ENCODE measurements at regions not wholly inside any gene's neighbourhood (a gene's known extent, or its start where the extent isn't known, plus 50 kb on each side); places are given as distances from the start of the nearest gene placed in this dataset.
"Not testable (repeated sequence)": the region's sequence is repeated elsewhere in the genome, so short reads cannot be mapped to it uniquely, and the experiment has no call there.

DNA sequence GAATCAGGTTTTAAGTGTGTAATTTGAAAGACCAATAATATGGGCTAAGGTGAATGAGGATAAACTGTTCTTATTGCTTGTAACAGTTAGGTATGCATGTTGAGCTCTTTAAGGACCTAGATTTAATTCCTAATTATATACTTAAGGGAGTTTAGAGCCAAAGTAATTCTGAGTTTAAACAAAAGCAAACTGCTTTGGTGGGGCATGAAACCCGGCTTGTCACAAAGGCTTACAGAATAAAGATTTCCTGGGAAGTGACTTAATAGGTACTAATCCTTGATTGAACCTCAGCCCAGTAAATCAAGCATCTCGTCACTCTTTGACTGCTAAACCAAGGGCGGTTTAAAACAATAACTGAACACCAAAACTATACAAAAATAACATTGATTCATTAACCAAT is 1324.2 kb downstream of the RPA4 start:
- Histone ChIP-seq H3K4me3 (no peak overlapping the region), H3K4me1 (no peaks in the 10 kb centered on the region), H3K27me3 (no peaks in the 10 kb centered on the region), H3K36me3 (no peaks in the 10 kb centered on the region), H3K27ac (replicated peaks in 1 of 4) (no peak overlapping the region), H3K9me3 (no peaks in the 10 kb centered on the region)
- DNase-seq (ENCODE audit: extremely low spot score) = no peak
- WGBS = 69% methylated on average over 3 of the region's 3 CpGs
- no peak for TF ChIP-seq EP300 (IDR thresholded peaks at IDR 0.05)
- TF ChIP-seq POLR2A (IDR thresholded peaks at IDR 0.05; ENCODE audit: low read depth) = no peak
- no peak for TF ChIP-seq POLR2AphosphoS5 (IDR thresholded peaks at IDR 0.05)
- TF ChIP-seq, protein P1, sequence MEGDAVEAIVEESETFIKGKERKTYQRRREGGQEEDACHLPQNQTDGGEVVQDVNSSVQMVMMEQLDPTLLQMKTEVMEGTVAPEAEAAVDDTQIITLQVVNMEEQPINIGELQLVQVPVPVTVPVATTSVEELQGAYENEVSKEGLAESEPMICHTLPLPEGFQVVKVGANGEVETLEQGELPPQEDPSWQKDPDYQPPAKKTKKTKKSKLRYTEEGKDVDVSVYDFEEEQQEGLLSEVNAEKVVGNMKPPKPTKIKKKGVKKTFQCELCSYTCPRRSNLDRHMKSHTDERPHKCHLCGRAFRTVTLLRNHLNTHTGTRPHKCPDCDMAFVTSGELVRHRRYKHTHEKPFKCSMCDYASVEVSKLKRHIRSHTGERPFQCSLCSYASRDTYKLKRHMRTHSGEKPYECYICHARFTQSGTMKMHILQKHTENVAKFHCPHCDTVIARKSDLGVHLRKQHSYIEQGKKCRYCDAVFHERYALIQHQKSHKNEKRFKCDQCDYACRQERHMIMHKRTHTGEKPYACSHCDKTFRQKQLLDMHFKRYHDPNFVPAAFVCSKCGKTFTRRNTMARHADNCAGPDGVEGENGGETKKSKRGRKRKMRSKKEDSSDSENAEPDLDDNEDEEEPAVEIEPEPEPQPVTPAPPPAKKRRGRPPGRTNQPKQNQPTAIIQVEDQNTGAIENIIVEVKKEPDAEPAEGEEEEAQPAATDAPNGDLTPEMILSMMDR (IDR thresholded peaks at IDR 0.05) = no peak
- intact Hi-C loops (cut with DNase I) = no loop called here

DNA sequence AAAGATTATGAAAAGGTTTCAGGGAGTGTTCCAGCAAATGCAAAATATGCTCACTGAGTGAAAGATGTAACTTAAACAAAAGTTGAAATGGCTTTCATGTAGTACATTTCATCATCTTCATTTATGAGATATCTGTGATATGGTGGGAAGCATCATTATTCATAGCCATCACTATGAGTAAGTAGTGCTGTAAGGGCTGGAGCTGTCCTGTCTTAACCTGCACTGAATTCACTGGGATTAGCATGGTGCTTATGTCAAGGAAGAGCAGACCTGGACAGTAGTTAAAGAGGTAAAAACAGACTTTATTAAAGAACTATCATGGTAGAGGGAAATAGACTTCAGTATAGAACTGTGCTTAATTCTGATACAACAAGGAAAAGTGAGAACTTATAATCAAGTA is 1347.3 kb downstream of the RPA4 start:
- H3K4me3 ChIP-seq = no peak overlapping the region
- no peak overlapping the region for H3K27ac ChIP-seq (replicated peaks in 1 of 4)
- no peak for DNase-seq (ENCODE audit: extremely low spot score)
- no peaks in the 10 kb centered on the region for H3K9me3 ChIP-seq
- no peaks in the 10 kb centered on the region for H3K27me3 ChIP-seq
- H3K4me1 ChIP-seq = no peaks in the 10 kb centered on the region
- intact Hi-C loops (cut with DNase I) = no loop called here
- H3K36me3 ChIP-seq = no peaks in the 10 kb centered on the region
- TF ChIP-seq POLR2A (IDR thresholded peaks at IDR 0.05; ENCODE audit: low read depth) = no peak
- TF ChIP-seq POLR2AphosphoS5 (IDR thresholded peaks at IDR 0.05) = no peak
- TF ChIP-seq, protein P1 (IDR thresholded peaks at IDR 0.05) = no peak
- no peak for TF ChIP-seq EP300 (IDR thresholded peaks at IDR 0.05)

DNA sequence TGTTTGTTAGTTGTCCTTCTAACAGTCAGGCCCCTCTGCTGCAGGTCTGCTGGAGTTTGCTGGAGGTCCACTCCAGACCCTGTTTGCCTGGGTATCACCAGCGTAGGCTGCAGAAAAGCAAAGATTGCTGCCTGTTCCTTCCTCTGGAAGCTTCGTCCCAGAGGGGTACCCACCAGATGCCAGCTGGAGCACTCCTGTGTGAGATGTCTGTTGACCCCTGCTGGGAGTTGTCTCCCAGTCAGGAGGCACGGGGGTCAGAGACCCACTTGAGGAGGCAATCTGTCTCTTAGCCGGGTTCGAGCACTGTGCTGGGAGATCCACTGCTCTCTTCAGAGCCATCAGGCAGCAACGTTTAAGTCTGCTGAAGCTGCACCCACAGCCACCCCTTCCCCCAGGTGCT is 1356.4 kb downstream of the RPA4 start:
- intact Hi-C loops (cut with DNase I); H3K36me3 ChIP-seq; H3K27ac ChIP-seq (replicated peaks in 1 of 4); H3K9me3 ChIP-seq; H3K4me1 ChIP-seq; DNase-seq (ENCODE audit: extremely low spot score); H3K4me3 ChIP-seq; H3K27me3 ChIP-seq: not testable (repeated sequence)
- WGBS = 83% methylated on average over 3 of the region's 6 CpGs

DNA sequence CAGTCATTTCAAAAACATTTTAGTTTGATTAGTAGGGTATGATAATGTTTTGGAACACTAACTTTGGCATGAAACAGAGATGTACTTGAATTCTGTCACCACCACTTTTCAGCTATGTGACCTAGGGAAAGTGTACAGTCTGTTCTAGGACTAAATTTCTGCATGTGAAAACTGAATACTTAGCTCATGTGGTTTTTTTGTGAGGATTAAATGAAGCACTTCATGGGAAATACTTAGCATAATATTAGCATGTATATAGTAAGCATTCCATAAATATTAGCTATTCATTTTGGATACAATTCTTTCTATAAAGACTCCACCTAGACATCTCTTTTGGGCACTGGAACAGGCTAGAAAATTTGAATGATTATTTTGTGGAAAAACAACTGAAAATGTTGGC is 1379.4 kb downstream of the RPA4 start:
- Histone ChIP-seq H3K4me3 (no peak overlapping the region), H3K4me1 (no peaks in the 10 kb centered on the region), H3K27me3 (no peaks in the 10 kb centered on the region), H3K9me3 (no peaks in the 10 kb centered on the region), H3K36me3 (no peaks in the 10 kb centered on the region), H3K27ac (replicated peaks in 1 of 4) (no peak overlapping the region)
- TF ChIP-seq, protein P1 (IDR thresholded peaks at IDR 0.05) = no peak
- TF ChIP-seq POLR2AphosphoS5 (IDR thresholded peaks at IDR 0.05) = no peak
- no peak for TF ChIP-seq EP300 (IDR thresholded peaks at IDR 0.05)
- no peak for TF ChIP-seq POLR2A (IDR thresholded peaks at IDR 0.05; ENCODE audit: low read depth)
- no peak for DNase-seq (ENCODE audit: extremely low spot score)
- intact Hi-C loops (cut with DNase I) = no loop called here

DNA sequence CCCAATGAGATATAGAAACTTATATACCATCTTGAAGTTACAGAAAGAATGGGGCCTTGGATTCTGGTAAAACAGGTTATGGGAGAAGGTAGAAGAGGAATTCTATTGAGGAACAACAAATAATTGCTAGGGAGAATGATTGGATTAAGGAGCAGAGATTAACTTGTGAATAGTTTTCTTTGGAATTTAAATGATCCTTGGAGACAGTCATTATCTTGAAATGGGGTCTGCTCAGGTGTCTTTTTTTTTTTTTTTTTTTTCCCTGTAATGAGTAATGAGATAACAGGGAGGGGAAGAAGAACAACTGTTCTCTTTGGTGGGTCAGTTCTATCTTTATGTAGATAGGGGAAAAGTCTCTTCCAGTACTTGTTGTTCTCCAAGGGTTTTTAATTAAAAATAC is 1406.0 kb downstream of the RPA4 start:
- H3K9me3 ChIP-seq = no peaks in the 10 kb centered on the region
- H3K36me3 ChIP-seq = no peaks in the 10 kb centered on the region
- no peak for DNase-seq (ENCODE audit: extremely low spot score)
- H3K27me3 ChIP-seq = no peaks in the 10 kb centered on the region
- TF ChIP-seq EP300 (IDR thresholded peaks at IDR 0.05) = no peak
- TF ChIP-seq POLR2A (IDR thresholded peaks at IDR 0.05; ENCODE audit: low read depth) = no peak
- TF ChIP-seq, protein P1 (IDR thresholded peaks at IDR 0.05) = no peak
- TF ChIP-seq POLR2AphosphoS5 (IDR thresholded peaks at IDR 0.05) = no peak
- H3K27ac ChIP-seq (replicated peaks in 1 of 4) = no peak overlapping the region
- no peaks in the 10 kb centered on the region for H3K4me1 ChIP-seq
- intact Hi-C loops (cut with DNase I) = no loop called here
- no peak overlapping the region for H3K4me3 ChIP-seq

Measured in esophagus muscularis mucosa (tissue), 4 donors.